Spleen (tissue), 11 donors: ENCODE measurements at regions not wholly inside any gene's neighbourhood (a gene's known extent, or its start where the extent isn't known, plus 50 kb on each side); places are given as distances from the start of the nearest gene placed in this dataset.

Experiments
- DNase-seq: peaks from one replicate; pipeline ENCODE4 v3.0.0-alpha.2; 2020
- H3K27ac ChIP-seq, 8 donors: fragments of 200-600 bp; sonication (generic) in 7 of 8; 1 replicate in 4 of 8; 2 replicates in 4 of 8; pipeline versions ENCODE4 v1.5.0 to v1.8.0; 2016 to 2021; ENCODE audit warnings: inconsistent platforms in 4 of 8, mild to moderate bottlenecking in 4 of 8, moderate library complexity in 1 of 8
- H3K27me3 ChIP-seq, 7 donors: fragments of 200-600 bp; sonication (generic) in 6 of 7; replicated peaks in 1 of 7; 1 replicate in 4 of 7; 2 replicates in 3 of 7; pipeline versions ENCODE4 v1.5.0 to v1.8.0; 2016 to 2021; ENCODE audit warnings: inconsistent platforms in 3 of 7, mild to moderate bottlenecking in 1 of 7
- H3K36me3 ChIP-seq, 6 donors: fragments of 200-600 bp; sonication (generic) in 5 of 6; 1 replicate in 4 of 6; 2 replicates in 2 of 6; pipeline versions ENCODE4 v1.5.0 to v1.8.0; 2016 to 2021; ENCODE audit warnings: inconsistent platforms in 2 of 6
- H3K4me1 ChIP-seq, 6 donors: fragments of 200-600 bp; sonication (generic) in 5 of 6; 1 replicate in 3 of 6; 2 replicates in 3 of 6; pipeline versions ENCODE4 v1.5.0 to v1.8.0; 2016 to 2021; ENCODE audit warnings: inconsistent platforms in 3 of 6
- H3K4me3 ChIP-seq, 8 donors: fragments of 200-600 bp; sonication (generic) in 7 of 8; 1 replicate in 4 of 8; 2 replicates in 4 of 8; pipeline versions ENCODE4 v1.5.0 to v1.8.0; 2016 to 2021; ENCODE audit warnings: inconsistent platforms in 4 of 8, mild to moderate bottlenecking in 4 of 8, moderate library complexity in 2 of 8
- H3K9me3 ChIP-seq, 8 donors: fragments of 200-600 bp; sonication (generic) in 7 of 8; 1 replicate in 4 of 8; 2 replicates in 4 of 8; pipeline versions ENCODE4 v1.5.0 to v1.8.0; 2016 to 2021; ENCODE audit warnings: inconsistent platforms in 4 of 8
- POLR2A ChIP-seq, 3 donors: fragments of 450-650 bp; IDR thresholded peaks; one replicate each; pipeline ENCODE4 v1.5.1; 2017; ENCODE audit warnings: antibody characterized with exemption in 3 of 3, mild to moderate bottlenecking in 1 of 3
- POLR2AphosphoS5 ChIP-seq, 3 donors: sonication (generic); formaldehyde crosslinking; IDR thresholded peaks; one replicate each; pipeline ENCODE4 v1.5.1; 2017; ENCODE audit warnings: antibody characterized with exemption in 3 of 3
- WGBS, 5 donors: extraction: QIAGEN DNeasy Blood & Tissue Kit in 3 of 5; methylation state at CpG; one replicate each; pipeline versions ENCODE4 v1.1.5 to v1.1.7; 2013 to 2018; 5-methylcytosine and 5-hydroxymethylcytosine counted together
- intact Hi-C: fragments of 100-400 bp; cut with DNase I; formaldehyde crosslinking; loops from one replicate; pipeline ENCODE4 v1.15.0; 2023; ENCODE audit warnings: low total_unique reads
- TF ChIP-seq, protein P1 (sequence below), 11 experiments: fragments of 200-600 bp in 7 of 11; fragments of 450-650 bp in 4 of 11; sonication (generic) in 4 of 11; IDR thresholded peaks in 8 of 11; conservative IDR thresholded peaks in 3 of 11; 1 replicate in 7 of 11; 2 replicates in 4 of 11; pipeline versions ENCODE4 v1.4.0 to v1.8.0; 2016 to 2021; ENCODE audit warnings: antibody characterized with exemption in 11 of 11, inconsistent platforms in 4 of 11, mild to moderate bottlenecking in 1 of 11
- donor health status: healthy with polysubstance abuse.
- donor health status: DM: no; HTN: no; CAD: no; lungs with moderate emphysema.
- donor health status: DM: no; HTN: no; CAD: no.
- donor health status: Bipolar disorder and iron deficiency.
- donor health status: healthy.
- donor health status: DM: no; HTN: no; CAD: no.
- donor health status: DM: yes; HTN: yes; CAD: no.

DNA sequence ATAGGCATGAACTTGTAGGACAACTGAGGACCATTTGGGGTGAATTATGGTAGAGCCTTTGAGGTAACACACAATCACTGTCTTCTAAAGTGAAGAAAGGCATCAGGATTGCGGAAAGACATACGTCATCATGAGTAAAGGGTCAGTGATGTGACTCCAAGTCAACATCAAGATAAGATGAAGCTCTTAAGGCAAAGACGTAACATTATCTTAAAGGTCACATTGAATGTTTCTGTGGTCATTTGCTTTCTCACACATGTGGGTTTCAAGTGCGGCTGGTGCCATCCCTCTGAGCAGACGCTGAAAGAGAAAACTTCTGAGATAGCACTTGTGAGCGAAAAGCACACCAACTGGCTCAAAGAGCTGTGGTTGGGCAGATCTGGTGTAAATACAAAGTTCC is 63.3 kb upstream of the GRAMD2B start:
- Histone ChIP-seq H3K4me1 (no peaks in the 10 kb centered on the region), H3K36me3 (no peaks in the 10 kb centered on the region), H3K9me3 (no peaks in the 10 kb centered on the region), H3K27me3 (no peaks in the 10 kb centered on the region), H3K4me3 (no peak overlapping the region), H3K27ac (no peak overlapping the region)
- 80 to 88% (median 87%) methylated on average over 6 of the region's 6 CpGs for WGBS, 5 donors
- TF ChIP-seq, protein P1, sequence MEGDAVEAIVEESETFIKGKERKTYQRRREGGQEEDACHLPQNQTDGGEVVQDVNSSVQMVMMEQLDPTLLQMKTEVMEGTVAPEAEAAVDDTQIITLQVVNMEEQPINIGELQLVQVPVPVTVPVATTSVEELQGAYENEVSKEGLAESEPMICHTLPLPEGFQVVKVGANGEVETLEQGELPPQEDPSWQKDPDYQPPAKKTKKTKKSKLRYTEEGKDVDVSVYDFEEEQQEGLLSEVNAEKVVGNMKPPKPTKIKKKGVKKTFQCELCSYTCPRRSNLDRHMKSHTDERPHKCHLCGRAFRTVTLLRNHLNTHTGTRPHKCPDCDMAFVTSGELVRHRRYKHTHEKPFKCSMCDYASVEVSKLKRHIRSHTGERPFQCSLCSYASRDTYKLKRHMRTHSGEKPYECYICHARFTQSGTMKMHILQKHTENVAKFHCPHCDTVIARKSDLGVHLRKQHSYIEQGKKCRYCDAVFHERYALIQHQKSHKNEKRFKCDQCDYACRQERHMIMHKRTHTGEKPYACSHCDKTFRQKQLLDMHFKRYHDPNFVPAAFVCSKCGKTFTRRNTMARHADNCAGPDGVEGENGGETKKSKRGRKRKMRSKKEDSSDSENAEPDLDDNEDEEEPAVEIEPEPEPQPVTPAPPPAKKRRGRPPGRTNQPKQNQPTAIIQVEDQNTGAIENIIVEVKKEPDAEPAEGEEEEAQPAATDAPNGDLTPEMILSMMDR (IDR thresholded peaks at IDR 0.05 in 8 of 11, conservative IDR thresholded peaks at IDR 0.05 in 3 of 11): no peak
- no peak for TF ChIP-seq POLR2AphosphoS5 (IDR thresholded peaks at IDR 0.05)
- no peak for TF ChIP-seq POLR2A (IDR thresholded peaks at IDR 0.05)
- DNase-seq: no peak
- intact Hi-C loops: no loop called here

- no peaks in the 10 kb centered on the region for H3K36me3 ChIP-seq
- H3K4me1 ChIP-seq: no peaks in the 10 kb centered on the region
- no peaks in the 10 kb centered on the region for H3K27me3 ChIP-seq
- intact Hi-C loops: no loop called here
- H3K4me3 ChIP-seq: no peak overlapping the region
- no peaks in the 10 kb centered on the region for H3K9me3 ChIP-seq
- DNase-seq: no peak
- WGBS, 5 donors: 73 to 87% (median 80%) methylated on average over 1 of the region's 1 CpG
- no peak overlapping the region for H3K27ac ChIP-seq
- TF ChIP-seq, protein P1 (IDR thresholded peaks at IDR 0.05 in 8 of 11, conservative IDR thresholded peaks at IDR 0.05 in 3 of 11): no peak
- no peak for TF ChIP-seq POLR2A (IDR thresholded peaks at IDR 0.05)
- TF ChIP-seq POLR2AphosphoS5 (IDR thresholded peaks at IDR 0.05): no peak
Measured at GRCh38 chr5:126360467-126360866, 62.7 kb upstream of the GRAMD2B start.

- WGBS, 5 donors: 15 to 76% (median 29%) methylated on average over 1 of the region's 1 CpG
- Histone ChIP-seq H3K4me1 (no peaks in the 10 kb centered on the region), H3K27me3 (no peaks in the 10 kb centered on the region), H3K36me3 (no peaks in the 10 kb centered on the region), H3K27ac (no peak overlapping the region), H3K9me3 (no peaks in the 10 kb centered on the region), H3K4me3 (no peak overlapping the region)
- no peak for TF ChIP-seq POLR2A (IDR thresholded peaks at IDR 0.05)
- no peak for DNase-seq
- intact Hi-C loops: no loop called here
Measured at GRCh38 chr5:126363658-126364057, 59.6 kb upstream of the GRAMD2B start.

GRCh38 chr5:126364206-126364902 is 58.9 kb upstream of the GRAMD2B start:
- H3K9me3 ChIP-seq: no peaks in the 10 kb centered on the region
- H3K27me3 ChIP-seq: no peaks in the 10 kb centered on the region
- H3K36me3 ChIP-seq: no peaks in the 10 kb centered on the region
- intact Hi-C loops: no loop called here
- TF ChIP-seq POLR2A (IDR thresholded peaks at IDR 0.05) (no peak), POLR2AphosphoS5 (IDR thresholded peaks at IDR 0.05) (no peak)
- TF ChIP-seq, protein P1 (IDR thresholded peaks at IDR 0.05 in 8 of 11, conservative IDR thresholded peaks at IDR 0.05 in 3 of 11): no peak
- H3K27ac ChIP-seq: no peak overlapping the region
- no peak overlapping the region for H3K4me3 ChIP-seq
- H3K4me1 ChIP-seq: no peaks in the 10 kb centered on the region
- DNase-seq: no peak
- 84 to 91% (median 87%) methylated on average over 4 of the region's 4 CpGs for WGBS, 5 donors
